ENCODE measurements at regions not wholly inside any gene's neighbourhood (a gene's known extent, or its start where the extent isn't known, plus 50 kb on each side); places are given as distances from the start of the nearest gene placed in this dataset.

GRCh38 chr11:134685793-134686380 is 273.8 kb upstream of the B3GAT1 start:
- DNase-seq (ENCODE audit: low read depth), result no peak

GRCh38 chr11:134684576-134684975 is 272.5 kb upstream of the B3GAT1 start:
- no peak for DNase-seq (ENCODE audit: low read depth)

- no peak for DNase-seq (ENCODE audit: low read depth)
Measured at GRCh38 chr11:134683860-134684259, 271.8 kb upstream of the B3GAT1 start.

GRCh38 chr11:134682577-134682976 is 270.5 kb upstream of the B3GAT1 start:
- no peak for DNase-seq (ENCODE audit: low read depth)

- no peak for DNase-seq (ENCODE audit: low read depth)
Measured at GRCh38 chr11:134679592-134679991, 267.6 kb upstream of the B3GAT1 start.

GRCh38 chr11:134678744-134679143 is 266.7 kb upstream of the B3GAT1 start:
- no peak for DNase-seq (ENCODE audit: low read depth)

- DNase-seq (ENCODE audit: low read depth), result no peak
Measured at GRCh38 chr11:134677891-134678551, 266.0 kb upstream of the B3GAT1 start.

- no peak for DNase-seq (ENCODE audit: low read depth)
Measured at GRCh38 chr11:134677397-134677822, 265.4 kb upstream of the B3GAT1 start.

- no peak for DNase-seq (ENCODE audit: low read depth)
Measured at GRCh38 chr11:134676516-134677287, 264.7 kb upstream of the B3GAT1 start.

GRCh38 chr11:134675983-134676382 is 263.9 kb upstream of the B3GAT1 start:
- no peak for DNase-seq (ENCODE audit: low read depth)

- no peak for DNase-seq (ENCODE audit: low read depth)
Measured at GRCh38 chr11:134674974-134675373, 262.9 kb upstream of the B3GAT1 start.

- no peak for DNase-seq (ENCODE audit: low read depth)
Measured at GRCh38 chr11:134670961-134671370, 258.9 kb upstream of the B3GAT1 start.

- DNase-seq (ENCODE audit: low read depth), result no peak
Measured at GRCh38 chr11:134670247-134670782, 258.3 kb upstream of the B3GAT1 start.

GRCh38 chr11:134669796-134670195 is 257.8 kb upstream of the B3GAT1 start:
- DNase-seq (ENCODE audit: low read depth), result no peak

- DNase-seq (ENCODE audit: low read depth), result no peak
Measured at GRCh38 chr11:134668796-134669195, 256.8 kb upstream of the B3GAT1 start.

- DNase-seq (ENCODE audit: low read depth), result no peak
Measured at GRCh38 chr11:134668076-134668475, 256.0 kb upstream of the B3GAT1 start.

GRCh38 chr11:134667505-134667904 is 255.5 kb upstream of the B3GAT1 start:
- DNase-seq (ENCODE audit: low read depth), result no peak

GRCh38 chr11:134667175-134667500 is 255.1 kb upstream of the B3GAT1 start:
- DNase-seq (ENCODE audit: low read depth), result no peak

- no peak for DNase-seq (ENCODE audit: low read depth)
Measured at GRCh38 chr11:134666273-134667174, 254.5 kb upstream of the B3GAT1 start.

GRCh38 chr11:134665571-134666270 is 253.7 kb upstream of the B3GAT1 start:
- no peak for DNase-seq (ENCODE audit: low read depth)

GRCh38 chr11:134665188-134665535 is 253.1 kb upstream of the B3GAT1 start:
- no peak for DNase-seq (ENCODE audit: low read depth)

Measured in ELR (cell line).